Pulmonary artery endothelial cell (primary cell): ENCODE measurements at regions not wholly inside any gene's neighbourhood (a gene's known extent, or its start where the extent isn't known, plus 50 kb on each side); places are given as distances from the start of the nearest gene placed in this dataset.

Source experiments
- DNase-seq: peaks from one replicate; pipeline ENCODE4 v3.0.0-alpha.2; 2011; ENCODE audit warnings: low read depth, low spot score

- no peak for DNase-seq
These were observed 417.1 kb downstream of the PCDH17 start for GRCh38 chr13:58048670-58049069.

- DNase-seq, result no peak
These were observed 419.9 kb downstream of the PCDH17 start for GRCh38 chr13:58051396-58051795.

- DNase-seq, result no peak
These were observed 420.3 kb downstream of the PCDH17 start for GRCh38 chr13:58051807-58052375.

- no peak for DNase-seq
These were observed 424.9 kb downstream of the PCDH17 start for GRCh38 chr13:58056426-58056825.

GRCh38 chr13:58059624-58060023 is 428.1 kb downstream of the PCDH17 start:
- no peak for DNase-seq

- DNase-seq, result no peak
These were observed 449.3 kb downstream of the PCDH17 start for GRCh38 chr13:58080806-58081205.

GRCh38 chr13:58081301-58081820 is 449.8 kb downstream of the PCDH17 start:
- no peak for DNase-seq

- DNase-seq, result no peak
These were observed 451.5 kb downstream of the PCDH17 start for GRCh38 chr13:58083064-58083463.

GRCh38 chr13:58085274-58085673 is 453.7 kb downstream of the PCDH17 start:
- DNase-seq, result no peak

GRCh38 chr13:58085819-58086218 is 454.3 kb downstream of the PCDH17 start:
- no peak for DNase-seq

GRCh38 chr13:58087566-58087965 is 456.0 kb downstream of the PCDH17 start:
- no peak for DNase-seq

GRCh38 chr13:58093394-58093793 is 461.9 kb downstream of the PCDH17 start:
- no peak for DNase-seq

- DNase-seq, result no peak
These were observed 466.3 kb downstream of the PCDH17 start for GRCh38 chr13:58097831-58098230.

- DNase-seq, result no peak
These were observed 487.8 kb downstream of the PCDH17 start for GRCh38 chr13:58119351-58119750.

- no peak for DNase-seq
These were observed 488.3 kb downstream of the PCDH17 start for GRCh38 chr13:58119804-58120203.

GRCh38 chr13:58126496-58126895 is 495.0 kb downstream of the PCDH17 start:
- no peak for DNase-seq

GRCh38 chr13:58134012-58134411 is 502.5 kb downstream of the PCDH17 start:
- no peak for DNase-seq

GRCh38 chr13:58134525-58134924 is 503.0 kb downstream of the PCDH17 start:
- no peak for DNase-seq

- no peak for DNase-seq
These were observed 511.4 kb downstream of the PCDH17 start for GRCh38 chr13:58142952-58143351.

- no peak for DNase-seq
These were observed 513.1 kb downstream of the PCDH17 start for GRCh38 chr13:58144616-58145015.

GRCh38 chr13:58151452-58151851 is 519.9 kb downstream of the PCDH17 start:
- DNase-seq, result no peak

GRCh38 chr13:58160980-58161379 is 529.4 kb downstream of the PCDH17 start:
- no peak for DNase-seq

- DNase-seq, result no peak
These were observed 534.1 kb downstream of the PCDH17 start for GRCh38 chr13:58165617-58166016.

GRCh38 chr13:58181111-58181510 is 549.6 kb downstream of the PCDH17 start:
- no peak for DNase-seq
